Neural progenitor cell (in vitro differentiated cells): ENCODE measurements at regions not wholly inside any gene's neighbourhood (a gene's known extent, or its start where the extent isn't known, plus 50 kb on each side); places are given as distances from the start of the nearest gene placed in this dataset.

Source experiments
- EZH2 ChIP-seq: fragments of 200-600 bp; sonication (generic); IDR thresholded peaks from 2 replicates; pipeline ENCODE4 v1.6.1; 2017; ENCODE audit warnings: antibody characterized with exemption, mild to moderate bottlenecking, moderate library complexity
- EZH2phosphoT487 ChIP-seq: fragments of 200-600 bp; sonication (generic); IDR thresholded peaks from 2 replicates; pipeline ENCODE4 v1.6.1; 2017; ENCODE audit warnings: antibody characterized with exemption
- TF ChIP-seq, protein P1 (sequence below): fragments of 200-600 bp; sonication (generic); IDR thresholded peaks from 2 replicates; pipeline ENCODE4 v1.5.1; 2017; ENCODE audit warnings: antibody characterized with exemption, mild to moderate bottlenecking

DNA sequence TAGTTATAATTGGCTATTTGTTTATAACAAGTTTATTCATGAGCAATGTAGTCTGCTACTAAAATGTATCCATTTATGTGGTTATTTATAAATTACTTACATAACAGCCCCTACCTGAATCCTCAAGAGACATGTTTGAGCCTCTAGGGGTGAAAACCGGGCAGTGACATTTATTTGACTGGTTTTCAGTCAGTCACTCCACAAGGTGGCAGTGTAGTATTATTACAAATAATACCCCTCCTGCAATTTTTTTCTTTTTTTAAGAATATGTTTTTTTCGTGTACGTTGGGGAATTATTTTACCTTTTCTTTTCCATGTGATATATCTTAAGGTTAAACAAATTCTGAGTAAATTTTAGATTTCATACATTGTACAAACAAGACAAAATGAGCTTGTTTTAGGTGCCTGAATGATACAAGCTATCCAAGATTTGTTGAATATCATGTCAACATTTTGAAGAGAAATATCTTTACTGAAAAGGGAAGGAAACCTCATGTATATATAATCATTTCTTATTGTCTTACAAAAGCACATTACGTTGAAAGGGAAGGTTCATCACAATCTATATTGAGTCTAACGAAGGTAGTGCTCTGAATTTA, 598.7 kb upstream of the TECRL start:
- TF ChIP-seq, protein P1, sequence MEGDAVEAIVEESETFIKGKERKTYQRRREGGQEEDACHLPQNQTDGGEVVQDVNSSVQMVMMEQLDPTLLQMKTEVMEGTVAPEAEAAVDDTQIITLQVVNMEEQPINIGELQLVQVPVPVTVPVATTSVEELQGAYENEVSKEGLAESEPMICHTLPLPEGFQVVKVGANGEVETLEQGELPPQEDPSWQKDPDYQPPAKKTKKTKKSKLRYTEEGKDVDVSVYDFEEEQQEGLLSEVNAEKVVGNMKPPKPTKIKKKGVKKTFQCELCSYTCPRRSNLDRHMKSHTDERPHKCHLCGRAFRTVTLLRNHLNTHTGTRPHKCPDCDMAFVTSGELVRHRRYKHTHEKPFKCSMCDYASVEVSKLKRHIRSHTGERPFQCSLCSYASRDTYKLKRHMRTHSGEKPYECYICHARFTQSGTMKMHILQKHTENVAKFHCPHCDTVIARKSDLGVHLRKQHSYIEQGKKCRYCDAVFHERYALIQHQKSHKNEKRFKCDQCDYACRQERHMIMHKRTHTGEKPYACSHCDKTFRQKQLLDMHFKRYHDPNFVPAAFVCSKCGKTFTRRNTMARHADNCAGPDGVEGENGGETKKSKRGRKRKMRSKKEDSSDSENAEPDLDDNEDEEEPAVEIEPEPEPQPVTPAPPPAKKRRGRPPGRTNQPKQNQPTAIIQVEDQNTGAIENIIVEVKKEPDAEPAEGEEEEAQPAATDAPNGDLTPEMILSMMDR: peak; percentile 85
- TF ChIP-seq EZH2phosphoT487: no peak
- no peak for TF ChIP-seq EZH2
